PC-3 (cell line): ENCODE measurements at regions not wholly inside any gene's neighbourhood (a gene's known extent, or its start where the extent isn't known, plus 50 kb on each side); places are given as distances from the start of the nearest gene placed in this dataset.

ENCODE experiments used
- CTCF ChIP-seq: fragments of 300-600 bp; sonication (generic); conservative IDR thresholded peaks from 2 replicates; pipeline ENCODE4 v1.5.1; 2017; ENCODE audit warnings: antibody characterized with exemption, low read depth, mild to moderate bottlenecking, low read length
- EZH2 ChIP-seq: fragments of 300-600 bp; sonication (generic); IDR thresholded peaks from one replicate; pipeline ENCODE4 v1.6.1; 2017; ENCODE audit warnings: antibody characterized with exemption, mild to moderate bottlenecking, low read length; ENCODE audit not compliant: unreplicated experiment

GRCh38 chr2:16784652-16785051 is 119.0 kb upstream of the CYRIA start:
- TF ChIP-seq CTCF (no peak), EZH2 (no peak)
